AG09319 (cell line): ENCODE measurements at regions not wholly inside any gene's neighbourhood (a gene's known extent, or its start where the extent isn't known, plus 50 kb on each side); places are given as distances from the start of the nearest gene placed in this dataset.

Experiments
- DNase-seq: peaks from one replicate; pipeline ENCODE4 v3.0.0-alpha.2; 2010; ENCODE audit warnings: low read depth; ENCODE audit errors: extremely low read depth
- TF ChIP-seq, protein P1 (sequence below): IDR thresholded peaks from 2 replicates; pipeline ENCODE4 v1.5.1; 2011; ENCODE audit warnings: low read depth, mild to moderate bottlenecking, inconsistent platforms, low read length, moderate library complexity

- no peak for DNase-seq
- TF ChIP-seq, protein P1, sequence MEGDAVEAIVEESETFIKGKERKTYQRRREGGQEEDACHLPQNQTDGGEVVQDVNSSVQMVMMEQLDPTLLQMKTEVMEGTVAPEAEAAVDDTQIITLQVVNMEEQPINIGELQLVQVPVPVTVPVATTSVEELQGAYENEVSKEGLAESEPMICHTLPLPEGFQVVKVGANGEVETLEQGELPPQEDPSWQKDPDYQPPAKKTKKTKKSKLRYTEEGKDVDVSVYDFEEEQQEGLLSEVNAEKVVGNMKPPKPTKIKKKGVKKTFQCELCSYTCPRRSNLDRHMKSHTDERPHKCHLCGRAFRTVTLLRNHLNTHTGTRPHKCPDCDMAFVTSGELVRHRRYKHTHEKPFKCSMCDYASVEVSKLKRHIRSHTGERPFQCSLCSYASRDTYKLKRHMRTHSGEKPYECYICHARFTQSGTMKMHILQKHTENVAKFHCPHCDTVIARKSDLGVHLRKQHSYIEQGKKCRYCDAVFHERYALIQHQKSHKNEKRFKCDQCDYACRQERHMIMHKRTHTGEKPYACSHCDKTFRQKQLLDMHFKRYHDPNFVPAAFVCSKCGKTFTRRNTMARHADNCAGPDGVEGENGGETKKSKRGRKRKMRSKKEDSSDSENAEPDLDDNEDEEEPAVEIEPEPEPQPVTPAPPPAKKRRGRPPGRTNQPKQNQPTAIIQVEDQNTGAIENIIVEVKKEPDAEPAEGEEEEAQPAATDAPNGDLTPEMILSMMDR = no peak
Measured at GRCh38 chr7:46886669-46887374, 695.1 kb downstream of the TNS3 start.

DNA sequence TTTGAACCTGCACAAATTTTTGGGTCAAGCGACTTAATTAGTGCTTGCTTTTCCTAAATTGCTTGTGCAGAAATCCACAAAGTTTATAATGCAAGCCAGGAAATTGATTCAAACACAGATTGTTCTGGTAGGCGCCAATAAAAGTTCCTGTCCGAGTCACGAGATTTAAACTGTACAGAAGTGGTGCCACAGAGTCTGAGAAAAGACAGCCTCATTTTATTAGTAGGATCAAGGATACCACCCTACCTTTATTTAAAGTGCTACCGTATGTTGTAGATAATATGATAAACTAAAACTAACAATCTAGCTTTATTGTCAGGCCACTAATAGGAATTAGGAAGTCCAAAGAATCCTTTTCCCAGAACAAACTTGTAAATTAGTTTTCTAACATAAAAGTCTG, 696.7 kb downstream of the TNS3 start:
- DNase-seq = no peak
- TF ChIP-seq, protein P1 = no peak

DNA sequence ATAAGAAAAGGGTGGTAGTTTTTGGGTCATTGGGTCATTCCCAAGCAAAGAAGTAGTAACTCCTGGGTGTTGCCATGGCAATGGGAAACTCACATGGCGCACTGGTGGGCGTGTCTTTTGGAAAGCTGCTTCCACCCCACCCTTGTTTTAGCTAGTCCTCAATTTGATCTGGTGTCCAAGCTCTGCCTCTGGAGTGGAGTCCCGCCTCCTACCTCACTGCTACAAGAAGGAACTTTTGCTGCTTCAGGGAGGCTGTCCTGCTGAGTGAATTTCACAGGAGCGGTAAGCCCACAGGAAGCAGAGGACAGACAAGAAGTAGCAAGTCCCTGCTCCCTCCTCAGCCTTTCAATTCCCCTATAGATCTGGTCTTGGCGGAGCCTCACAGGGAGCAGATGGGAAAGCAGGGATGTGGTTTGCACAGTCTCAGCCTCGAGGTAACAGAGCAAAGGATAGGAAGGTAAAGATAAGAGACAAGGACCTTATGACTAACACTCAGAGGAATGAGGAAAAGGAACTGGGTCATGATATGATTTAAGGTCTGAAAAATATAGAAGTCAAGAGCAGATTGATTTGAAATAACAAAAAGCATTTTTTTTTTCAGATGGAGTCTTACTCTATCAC, 700.3 kb downstream of the TNS3 start:
- DNase-seq = no peak
- TF ChIP-seq, protein P1 = no peak

GRCh38 chr7:46880508-46881196, 701.3 kb downstream of the TNS3 start:
- TF ChIP-seq, protein P1 = no peak
- DNase-seq = no peak

DNA sequence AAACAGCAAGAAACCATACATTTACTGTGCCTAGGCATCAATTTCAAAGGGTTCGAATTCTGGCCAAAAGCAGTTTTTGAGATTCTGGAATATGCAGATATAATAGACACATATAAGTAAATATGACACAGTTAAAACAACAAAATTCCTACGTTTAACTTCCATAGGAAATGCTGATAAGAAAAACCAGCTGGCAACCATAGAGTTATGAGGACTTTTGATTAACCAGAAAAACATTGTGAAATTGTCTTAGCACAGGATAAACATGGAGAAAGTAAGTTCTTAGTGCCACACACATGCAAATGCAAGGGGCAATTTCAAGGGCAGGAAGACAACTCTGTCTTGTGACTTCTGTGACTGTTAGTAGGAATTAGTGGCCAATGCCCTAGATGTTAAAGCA, 702.1 kb downstream of the TNS3 start:
- TF ChIP-seq, protein P1 = no peak
- DNase-seq = no peak

DNA sequence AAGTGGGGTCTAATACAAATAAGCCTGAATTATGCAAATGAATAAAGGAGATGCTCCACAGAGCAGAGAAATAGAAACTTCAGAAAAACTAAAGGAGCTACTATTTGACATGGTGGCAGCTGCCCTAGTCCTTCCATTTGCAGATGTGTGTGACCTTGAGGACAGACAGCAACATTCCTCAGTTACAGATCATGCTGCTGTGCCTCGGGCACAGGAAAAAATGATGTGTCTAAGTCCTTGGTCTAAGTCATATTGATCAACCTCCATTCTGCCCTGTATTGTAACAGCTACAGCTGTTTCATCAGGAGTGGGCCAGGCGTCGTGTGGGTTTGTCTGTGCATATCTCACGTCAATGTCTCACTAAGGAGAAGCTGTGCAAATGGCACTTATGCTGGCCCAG, 710.4 kb downstream of the TNS3 start:
- TF ChIP-seq, protein P1 = no peak
- DNase-seq = no peak

DNA sequence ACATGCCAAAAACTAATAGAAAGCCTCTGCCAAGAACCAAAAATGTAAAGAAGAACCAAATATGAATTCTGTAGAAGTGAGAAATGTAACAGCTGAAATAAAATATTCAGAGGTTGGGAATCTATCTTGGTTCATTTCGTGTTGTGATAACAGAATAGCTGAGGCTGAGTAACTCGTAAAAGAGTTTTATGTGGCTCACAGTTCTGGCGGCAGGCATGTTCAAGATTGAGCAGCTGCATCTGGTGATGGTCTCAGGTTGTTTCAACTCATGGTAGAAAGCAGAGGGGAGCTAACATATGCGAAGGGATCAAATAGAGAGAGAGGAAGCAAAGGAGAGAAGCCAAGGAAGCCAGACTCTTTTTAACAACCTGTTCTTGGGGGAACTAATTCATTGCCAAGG, 717.2 kb downstream of the TNS3 start:
- DNase-seq = no peak
- TF ChIP-seq, protein P1 = no peak
